ENCODE measurements at regions not wholly inside any gene's neighbourhood (a gene's known extent, or its start where the extent isn't known, plus 50 kb on each side); places are given as distances from the start of the nearest gene placed in this dataset.

GRCh38 chr2:139622691-139623090 is 842.5 kb upstream of the NXPH2 start:
- dilution Hi-C loops (cut with MboI; ENCODE audit: extremely low pct_ligation_motif_present, low sequenced_read_pairs), result no loop called here

More at GRCh38 chr2:139622691-139623090, 842.5 kb upstream of the NXPH2 start:
- DNase-seq (ENCODE audit: low read depth, low spot score) (no peak), FAIRE-seq (no peak)
- ChIA-PET CTCF (no interaction called here), POLR2A (no interaction called here)
- no peak for TF ChIP-seq JUN (IDR thresholded peaks at IDR 0.05; ENCODE audit: borderline replicate concordance, insufficient read depth, insufficient read length, low read depth)
- no peak for TF ChIP-seq GATA2 (IDR thresholded peaks at IDR 0.05; ENCODE audit: insufficient read depth, insufficient read length, low read depth, low read length)
- no peak for TF ChIP-seq POLR2A (IDR thresholded peaks at IDR 0.05; ENCODE audit: low read depth, low read length)
- no peak for TF ChIP-seq FOS (IDR thresholded peaks at IDR 0.05; ENCODE audit: borderline replicate concordance, insufficient read depth, low read length)
- no peak for TF ChIP-seq EZH2 (IDR thresholded peaks at IDR 0.05; ENCODE audit: borderline replicate concordance, low read depth, low read length, severe bottlenecking)
- no peak for TF ChIP-seq MYC (IDR thresholded peaks at IDR 0.05; ENCODE audit: low read depth, low read length)
- TF ChIP-seq, protein P1, sequence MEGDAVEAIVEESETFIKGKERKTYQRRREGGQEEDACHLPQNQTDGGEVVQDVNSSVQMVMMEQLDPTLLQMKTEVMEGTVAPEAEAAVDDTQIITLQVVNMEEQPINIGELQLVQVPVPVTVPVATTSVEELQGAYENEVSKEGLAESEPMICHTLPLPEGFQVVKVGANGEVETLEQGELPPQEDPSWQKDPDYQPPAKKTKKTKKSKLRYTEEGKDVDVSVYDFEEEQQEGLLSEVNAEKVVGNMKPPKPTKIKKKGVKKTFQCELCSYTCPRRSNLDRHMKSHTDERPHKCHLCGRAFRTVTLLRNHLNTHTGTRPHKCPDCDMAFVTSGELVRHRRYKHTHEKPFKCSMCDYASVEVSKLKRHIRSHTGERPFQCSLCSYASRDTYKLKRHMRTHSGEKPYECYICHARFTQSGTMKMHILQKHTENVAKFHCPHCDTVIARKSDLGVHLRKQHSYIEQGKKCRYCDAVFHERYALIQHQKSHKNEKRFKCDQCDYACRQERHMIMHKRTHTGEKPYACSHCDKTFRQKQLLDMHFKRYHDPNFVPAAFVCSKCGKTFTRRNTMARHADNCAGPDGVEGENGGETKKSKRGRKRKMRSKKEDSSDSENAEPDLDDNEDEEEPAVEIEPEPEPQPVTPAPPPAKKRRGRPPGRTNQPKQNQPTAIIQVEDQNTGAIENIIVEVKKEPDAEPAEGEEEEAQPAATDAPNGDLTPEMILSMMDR (IDR thresholded peaks at IDR 0.05; ENCODE audit: extremely low read depth in 1 of 2, insufficient read depth in 1 of 2, low read depth in 1 of 2, low read length in 2 of 2), result no peak
- TF ChIP-seq, protein P2, sequence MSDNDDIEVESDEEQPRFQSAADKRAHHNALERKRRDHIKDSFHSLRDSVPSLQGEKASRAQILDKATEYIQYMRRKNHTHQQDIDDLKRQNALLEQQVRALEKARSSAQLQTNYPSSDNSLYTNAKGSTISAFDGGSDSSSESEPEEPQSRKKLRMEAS (IDR thresholded peaks at IDR 0.05; ENCODE audit: insufficient read depth, insufficient read length), result no peak
- no peak for TF ChIP-seq POLR2AphosphoS5 (IDR thresholded peaks at IDR 0.05; ENCODE audit: insufficient read depth, low read depth, low read length)
- no peak overlapping the region for H3K4me2 ChIP-seq (ENCODE audit: insufficient read depth, low read length)
- intact Hi-C loops (cut with micrococcal nuclease), result no loop called here
- H3K9ac ChIP-seq (replicated peaks; ENCODE audit: extremely low read depth, insufficient read depth, low read length), result no peak overlapping the region
- no peaks in the 10 kb centered on the region for H3K79me2 ChIP-seq (ENCODE audit: control insufficient read depth, insufficient read depth, low read length)
- no peak overlapping the region for H3K4me3 ChIP-seq (replicated peaks in 1 of 3; ENCODE audit: insufficient read depth in 1 of 3, low read depth in 1 of 3, low read length in 3 of 3)
- no peaks in the 10 kb centered on the region for H3K9me3 ChIP-seq (replicated peaks; ENCODE audit: control insufficient read depth, insufficient read depth, low read length)
- no peaks in the 10 kb centered on the region for H3K27me3 ChIP-seq (ENCODE audit: control insufficient read depth in 2 of 2, insufficient read depth in 2 of 2, low read length in 2 of 2)
- no peaks in the 10 kb centered on the region for H3K9me1 ChIP-seq (replicated peaks; ENCODE audit: control insufficient read depth, extremely low read depth, insufficient read depth, low read length)
- no peaks in the 10 kb centered on the region for H3K4me1 ChIP-seq (ENCODE audit: control insufficient read depth, extremely low read depth, insufficient read depth, low read length)
- no peaks in the 10 kb centered on the region for H4K20me1 ChIP-seq (replicated peaks; ENCODE audit: control insufficient read depth, extremely low read depth, insufficient read depth, low read length)
- no peaks in the 10 kb centered on the region for H3K36me3 ChIP-seq (ENCODE audit: control insufficient read depth in 2 of 2, extremely low read depth in 1 of 2, insufficient read depth in 2 of 2, low read length in 2 of 2)
- BruUV-seq (replicated peaks), result no TSS peak
- H2AFZ ChIP-seq (ENCODE audit: low read depth, low read length), result no peak overlapping the region
- H3K27ac ChIP-seq (ENCODE audit: insufficient read depth, low read depth, low read length), result no peak overlapping the region
